ENCODE measurements at regions not wholly inside any gene's neighbourhood (a gene's known extent, or its start where the extent isn't known, plus 50 kb on each side); places are given as distances from the start of the nearest gene placed in this dataset.
"Not testable (repeated sequence)": the region's sequence is repeated elsewhere in the genome, so short reads cannot be mapped to it uniquely, and the experiment has no call there.

DNA sequence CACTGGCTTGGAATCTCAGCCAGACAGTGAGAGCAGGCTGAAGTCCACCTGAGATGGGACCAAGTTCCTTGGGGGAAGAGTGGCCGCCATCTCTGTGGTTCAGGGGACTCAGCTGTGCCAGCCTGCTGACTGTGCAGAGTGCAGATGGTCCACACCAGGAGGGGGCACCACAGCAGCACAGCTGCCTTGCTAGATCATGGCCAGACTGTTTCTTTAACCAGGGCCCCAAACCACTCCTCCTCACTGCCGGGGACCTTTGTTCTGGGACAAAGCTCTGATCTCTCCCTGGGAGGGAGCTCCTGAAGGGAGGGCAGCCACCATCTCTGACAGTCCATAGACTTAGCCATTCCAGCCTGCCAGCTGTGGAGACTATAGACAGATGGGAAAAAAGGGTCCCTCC lies 2189.6 kb downstream of the PCDH7 start:
- intact Hi-C loops (cut with DNase I): no loop called here

DNA sequence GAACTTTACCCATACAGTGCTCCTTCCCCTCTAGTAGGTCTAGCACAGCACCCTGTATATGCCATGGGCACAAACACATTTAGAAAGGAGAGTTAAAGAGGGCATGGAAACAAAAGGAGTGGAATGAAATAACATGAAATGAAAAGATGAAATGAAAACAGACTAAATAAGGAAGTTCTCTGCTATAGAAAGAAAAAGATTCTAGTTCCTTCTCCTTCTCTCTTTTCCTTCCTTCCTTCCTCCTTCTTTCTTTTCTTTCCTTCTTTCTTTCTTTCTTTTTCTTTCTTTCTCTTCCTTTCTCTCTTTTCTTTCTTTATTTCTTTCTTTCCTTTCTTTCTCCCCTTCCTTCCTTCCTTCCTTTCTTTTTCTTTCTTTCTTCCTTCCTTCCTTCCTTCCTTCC lies 2197.4 kb downstream of the PCDH7 start:
- no peak for DNase-seq
- intact Hi-C loops (cut with DNase I): no loop called here

More for the DNA sequence above, 2189.6 kb downstream of the PCDH7 start:
- no peak for DNase-seq

DNA sequence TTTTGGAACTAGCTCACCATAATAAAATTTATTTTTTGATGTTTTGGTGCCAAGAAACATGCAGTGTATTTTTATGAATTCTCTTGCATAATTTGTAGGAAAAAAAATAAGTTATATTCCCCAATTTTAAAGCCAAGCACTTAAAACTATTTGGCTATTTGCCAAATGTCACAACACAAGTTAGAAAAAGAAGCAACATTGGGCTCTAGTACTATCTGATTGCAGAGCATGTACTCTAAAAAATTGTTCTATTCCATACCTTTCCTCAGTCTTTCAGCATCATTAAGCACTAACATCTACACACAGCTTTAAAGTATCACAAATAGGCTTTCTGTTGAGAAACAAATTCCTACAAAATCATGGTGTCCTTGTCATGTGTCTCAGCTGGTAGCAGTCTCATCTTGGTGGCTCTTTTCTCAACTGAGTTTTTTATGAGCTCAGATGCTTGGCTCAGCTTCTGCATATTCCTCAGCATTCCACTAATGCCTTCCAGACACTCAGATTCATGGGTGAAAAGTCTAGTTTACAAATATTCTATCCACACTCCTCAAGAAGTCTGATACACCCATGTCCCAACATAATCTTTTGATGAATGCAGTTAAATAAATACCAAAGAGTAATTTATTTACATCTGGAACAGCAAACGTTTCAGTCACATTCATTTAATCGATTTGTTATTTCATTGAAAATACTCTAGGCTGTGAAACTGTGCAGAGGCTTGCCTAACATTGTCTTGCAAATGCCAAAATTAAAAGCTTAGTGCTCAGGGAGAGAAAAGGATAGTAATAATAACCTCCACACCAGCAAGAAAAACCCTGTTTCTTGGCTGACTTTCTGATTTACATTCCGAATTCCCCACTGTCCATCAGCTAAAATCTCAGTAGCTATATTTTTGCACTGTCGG lies 2209.9 kb downstream of the PCDH7 start:
- no peak for DNase-seq
- intact Hi-C loops (cut with DNase I): no loop called here

DNA sequence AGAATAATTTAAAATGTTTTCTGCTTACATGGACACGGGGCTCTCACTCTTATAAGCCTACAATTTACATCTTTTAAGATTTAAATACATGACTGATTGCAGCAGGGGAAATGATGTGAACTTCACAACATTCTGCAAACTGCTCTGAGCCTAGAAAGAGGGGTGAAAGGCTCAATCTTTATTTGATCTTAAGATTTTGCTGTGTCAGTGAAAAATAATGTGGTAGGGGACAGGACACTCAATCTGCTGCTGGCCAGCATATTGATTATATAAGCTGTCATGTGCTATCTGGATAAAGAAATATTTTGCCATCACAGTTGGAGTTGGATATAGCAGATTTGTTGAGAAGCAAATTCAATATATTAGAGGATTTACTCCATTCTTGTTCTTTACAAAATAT lies 2210.5 kb downstream of the PCDH7 start:
- intact Hi-C loops (cut with DNase I): no loop called here
- DNase-seq: no peak

DNA sequence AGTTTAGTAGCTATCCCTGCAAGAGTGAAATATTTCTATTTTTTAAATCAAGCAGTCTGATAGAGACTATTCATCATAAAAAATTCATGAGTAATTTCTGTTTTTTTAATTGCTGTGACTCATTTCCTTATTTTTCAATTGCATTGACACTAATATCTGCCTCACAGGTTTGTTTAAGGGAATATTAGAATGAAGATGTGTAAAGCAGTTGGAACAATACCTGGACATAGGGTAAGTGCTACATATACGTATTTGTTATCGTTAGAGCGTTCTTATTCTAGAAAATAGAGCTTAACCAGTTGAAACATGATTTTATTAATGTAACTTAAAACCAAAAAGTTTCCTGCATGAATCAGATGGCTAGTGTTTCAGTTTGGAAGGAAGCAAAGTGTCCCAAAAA lies 2211.3 kb downstream of the PCDH7 start:
- intact Hi-C loops (cut with DNase I): no loop called here
- DNase-seq: no peak

DNA sequence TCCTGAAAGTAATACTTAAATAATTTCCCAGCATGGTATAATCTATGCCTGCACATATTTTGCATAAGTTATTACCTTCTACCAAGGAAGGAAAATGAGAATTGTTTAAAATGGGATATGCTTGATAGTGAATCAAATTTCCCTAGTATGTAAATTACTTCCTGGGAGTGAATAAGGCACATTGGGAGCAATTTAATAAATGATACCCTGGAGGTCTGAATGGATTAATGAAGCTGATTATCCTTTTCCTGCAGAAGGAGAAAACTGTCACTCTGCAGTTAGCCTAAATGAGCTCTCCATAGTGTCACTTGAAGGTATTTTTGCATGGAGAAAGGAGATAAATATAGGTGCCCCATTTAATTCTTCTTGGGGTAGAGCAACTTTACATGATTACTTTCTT lies 2212.0 kb downstream of the PCDH7 start:
- no peak for DNase-seq
- intact Hi-C loops (cut with DNase I): no loop called here

DNA sequence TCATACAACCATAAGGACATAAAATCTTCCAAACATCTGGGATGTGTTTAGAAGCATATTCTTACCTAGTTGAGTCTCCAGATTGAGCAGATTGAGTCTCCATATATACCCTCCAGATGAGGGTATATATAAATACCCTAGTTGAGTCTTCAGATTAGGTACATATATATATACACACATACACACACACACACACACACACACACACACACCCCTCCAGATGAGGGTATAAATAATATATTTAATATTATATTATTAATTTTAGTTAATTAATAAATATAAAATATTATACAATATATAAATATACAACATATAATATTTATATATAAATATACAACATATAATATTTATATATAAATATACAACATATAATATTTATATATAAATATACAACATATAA lies 2219.1 kb downstream of the PCDH7 start:
- intact Hi-C loops (cut with DNase I); DNase-seq: not testable (repeated sequence)

DNA sequence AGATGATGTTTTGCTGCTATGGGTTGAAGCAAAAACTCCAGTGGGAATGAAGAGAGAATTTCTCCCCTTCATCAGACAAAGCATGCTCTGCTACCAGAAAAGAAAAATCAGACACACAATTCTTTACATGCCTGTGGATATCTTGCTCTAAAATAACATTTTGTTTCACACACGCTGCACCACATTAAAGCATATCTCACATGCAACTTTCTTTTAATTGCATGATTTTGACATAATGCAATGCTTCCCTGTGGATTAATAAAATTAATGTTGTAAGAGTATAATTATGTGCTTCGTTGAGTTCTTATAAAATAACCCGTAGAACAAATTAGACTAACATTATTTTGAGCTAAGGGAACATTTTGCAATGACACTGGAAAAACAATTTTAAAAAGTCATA lies 2230.7 kb downstream of the PCDH7 start:
- no peak for DNase-seq
- intact Hi-C loops (cut with DNase I): no loop called here

DNA sequence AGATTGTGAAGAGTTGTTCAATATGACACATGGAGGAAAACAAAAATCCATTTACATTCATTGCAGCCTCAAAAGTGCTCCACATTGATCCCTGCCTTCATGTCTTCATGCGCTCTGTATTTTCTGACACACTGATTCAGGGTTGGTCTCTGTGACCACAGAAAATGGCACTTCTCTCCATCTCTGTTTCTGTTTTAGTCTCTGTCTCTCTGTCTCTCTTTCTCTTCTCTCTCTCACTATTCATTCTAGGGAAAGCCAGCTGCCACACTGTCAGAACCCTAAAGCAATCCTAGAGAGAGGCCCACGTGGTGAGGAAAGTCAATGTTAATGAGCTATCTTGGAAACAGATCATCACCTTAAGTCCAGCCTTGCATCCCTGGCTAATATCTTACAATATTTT lies 2238.4 kb downstream of the PCDH7 start:
- intact Hi-C loops (cut with DNase I): no loop called here
- no peak for DNase-seq

DNA sequence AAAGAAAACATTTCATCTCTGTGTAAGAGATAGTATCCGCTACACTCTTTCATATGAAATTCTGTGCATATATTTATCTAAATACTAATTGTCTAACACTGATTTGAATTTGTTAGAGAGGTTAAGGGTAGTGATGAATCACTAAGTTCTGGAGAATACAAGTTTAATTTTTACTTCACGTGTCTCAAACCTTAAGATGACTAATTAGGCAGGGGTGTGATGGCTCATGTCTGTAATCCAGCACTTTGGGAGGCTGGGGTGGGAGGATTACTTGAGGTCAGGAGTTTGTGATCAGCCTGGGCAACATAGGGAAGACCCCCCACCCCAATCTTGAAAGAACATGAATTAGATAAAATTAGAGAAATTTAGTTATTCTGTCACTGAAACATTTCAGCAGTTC lies 2241.9 kb downstream of the PCDH7 start:
- intact Hi-C loops (cut with DNase I): no loop called here
- no peak for DNase-seq

DNA sequence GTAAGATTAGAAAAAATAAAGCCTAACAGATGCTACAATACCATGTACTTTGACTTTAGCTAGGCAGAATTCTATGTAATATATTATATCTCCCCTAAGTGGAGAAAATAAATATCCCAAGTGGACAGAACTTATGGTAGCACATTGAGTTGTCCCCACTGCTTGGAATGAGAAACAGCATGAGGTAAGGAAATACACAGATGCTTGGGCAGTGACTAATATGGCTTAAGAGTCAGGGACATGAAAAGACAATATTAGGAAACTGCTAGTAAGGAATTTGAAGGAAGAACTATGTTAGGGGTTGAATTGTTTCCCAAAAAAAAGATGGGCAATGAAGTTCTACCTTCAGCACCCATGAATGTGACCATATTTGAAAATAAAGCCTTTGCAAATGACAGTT lies 2265.1 kb downstream of the PCDH7 start:
- no peak for DNase-seq
- intact Hi-C loops (cut with DNase I): no loop called here

DNA sequence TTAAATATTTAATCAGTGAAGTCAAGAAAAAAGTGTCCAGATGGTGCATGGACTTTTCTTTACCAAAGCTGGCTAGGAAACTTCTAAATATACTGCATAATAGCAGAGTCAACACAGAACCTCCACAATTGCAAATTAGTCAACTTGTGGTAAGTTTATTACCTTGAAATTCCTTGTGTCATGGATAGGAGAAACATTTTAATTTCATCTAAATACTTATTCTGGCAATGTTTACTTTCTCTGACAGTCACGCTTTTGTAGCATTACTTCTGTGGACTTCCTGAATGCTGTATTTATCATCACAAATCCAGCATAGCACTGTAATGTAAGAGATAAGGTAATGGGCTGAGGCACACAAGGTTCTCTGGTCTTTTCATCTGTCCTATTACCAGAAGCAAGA lies 2266.1 kb downstream of the PCDH7 start:
- DNase-seq: no peak
- intact Hi-C loops (cut with DNase I): no loop called here

DNA sequence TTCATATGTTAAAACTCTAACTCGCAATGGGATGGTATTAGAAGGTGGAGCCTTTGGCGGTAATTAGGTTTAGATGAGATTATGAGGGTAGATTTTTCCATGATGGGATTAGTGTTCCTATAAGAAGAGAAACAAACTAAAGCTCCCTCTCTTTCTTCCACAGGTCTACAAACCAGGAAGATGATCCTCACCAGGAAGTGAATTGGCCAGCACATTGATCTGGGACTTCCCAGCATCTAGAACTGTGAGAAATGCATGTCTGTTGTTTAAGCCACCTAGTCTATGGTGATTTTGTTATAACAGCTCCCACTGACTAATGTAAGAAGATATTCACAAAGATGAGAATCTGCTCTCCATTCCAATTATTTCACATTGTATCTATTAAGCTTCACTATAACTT lies 2266.9 kb downstream of the PCDH7 start:
- intact Hi-C loops (cut with DNase I): no loop called here
- DNase-seq: no peak

DNA sequence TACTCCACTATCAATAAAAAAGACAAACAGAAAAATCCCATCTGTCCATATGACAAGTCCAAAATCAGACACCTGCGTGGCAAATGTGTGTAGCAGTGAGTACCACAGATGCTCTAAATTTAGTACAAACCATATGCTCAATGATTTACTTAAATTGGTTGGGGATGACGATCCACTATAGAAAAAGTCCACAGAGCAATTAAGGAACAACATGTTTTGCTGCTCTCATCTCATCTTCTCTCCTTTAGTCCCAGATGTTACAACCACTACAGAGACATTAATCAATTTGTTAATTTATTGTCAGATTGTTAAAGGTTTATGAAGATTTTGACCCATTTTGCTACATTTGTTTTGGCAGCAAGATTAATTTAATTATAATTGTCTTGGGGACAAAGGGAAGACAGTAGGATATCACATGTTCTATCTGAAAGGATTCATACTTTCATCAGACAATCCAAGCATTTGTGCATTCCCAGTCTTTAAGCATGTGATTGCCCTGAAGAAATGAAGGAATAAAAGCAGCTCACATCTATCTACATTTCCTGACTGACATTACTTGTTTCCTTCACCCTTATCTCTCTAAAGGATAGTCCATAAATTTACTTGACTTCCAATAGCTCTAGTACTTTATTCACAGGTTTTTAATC lies 2268.1 kb downstream of the PCDH7 start:
- DNase-seq: no peak
- intact Hi-C loops (cut with DNase I): no loop called here

DNA sequence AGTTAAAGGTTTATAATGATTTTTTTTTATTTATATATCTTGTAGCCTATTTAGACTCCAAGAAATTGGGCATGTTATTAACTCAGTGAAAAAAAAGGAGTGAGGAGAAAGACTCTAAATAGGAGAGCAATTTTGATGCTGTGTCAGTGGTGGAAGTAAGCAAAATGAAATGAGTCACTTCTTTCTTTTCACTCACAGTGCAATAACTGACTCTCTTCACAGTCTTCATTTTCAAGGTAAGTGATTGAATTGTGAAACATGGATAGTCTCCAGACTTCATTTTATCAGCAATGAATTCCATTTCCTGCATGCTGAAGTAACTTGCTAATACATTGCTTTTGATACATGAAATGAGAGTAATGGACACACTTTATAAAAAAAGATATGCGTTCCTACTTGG lies 2271.5 kb downstream of the PCDH7 start:
- intact Hi-C loops (cut with DNase I): no loop called here
- DNase-seq: no peak

DNA sequence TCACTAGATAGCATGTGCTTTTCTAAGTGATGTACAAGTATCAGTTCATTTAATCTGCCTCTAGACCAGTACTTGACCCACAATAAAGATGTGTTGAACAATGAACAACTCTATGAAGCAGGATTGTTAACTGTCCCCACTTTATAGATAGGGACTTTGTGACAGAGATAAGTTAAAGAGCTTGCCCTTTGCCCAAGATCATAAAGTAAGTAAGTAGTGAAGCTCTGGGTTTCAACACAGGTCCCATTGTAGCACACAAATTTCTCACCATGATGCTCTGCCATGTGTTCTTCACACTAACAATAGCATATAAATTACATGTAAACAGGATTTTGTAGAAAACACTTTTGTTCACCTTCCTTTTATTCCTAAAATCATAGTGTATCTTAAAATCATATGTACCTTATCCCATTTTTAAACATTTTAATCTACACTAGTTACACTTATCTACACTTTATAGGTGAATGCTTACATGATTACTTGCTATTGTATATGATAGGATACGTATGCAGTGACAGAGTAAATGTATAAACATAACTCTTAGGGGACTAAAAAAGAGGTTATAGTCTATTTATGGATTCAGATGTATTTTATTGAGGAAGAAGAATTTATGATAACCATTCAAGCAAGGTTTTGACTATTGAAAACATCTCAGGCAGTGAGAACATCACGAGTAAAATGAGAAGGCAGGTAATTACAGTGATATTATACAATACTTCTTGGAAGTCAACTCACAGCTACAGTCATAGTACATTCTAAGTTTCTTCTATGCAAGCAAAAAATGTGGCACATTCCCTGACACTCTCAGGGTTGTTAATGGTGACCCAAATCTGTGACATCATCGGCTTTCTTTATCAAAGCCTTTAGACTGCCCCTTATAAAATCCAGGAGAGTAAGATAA lies 2275.1 kb downstream of the PCDH7 start:
- intact Hi-C loops (cut with DNase I): no loop called here
- DNase-seq: no peak

DNA sequence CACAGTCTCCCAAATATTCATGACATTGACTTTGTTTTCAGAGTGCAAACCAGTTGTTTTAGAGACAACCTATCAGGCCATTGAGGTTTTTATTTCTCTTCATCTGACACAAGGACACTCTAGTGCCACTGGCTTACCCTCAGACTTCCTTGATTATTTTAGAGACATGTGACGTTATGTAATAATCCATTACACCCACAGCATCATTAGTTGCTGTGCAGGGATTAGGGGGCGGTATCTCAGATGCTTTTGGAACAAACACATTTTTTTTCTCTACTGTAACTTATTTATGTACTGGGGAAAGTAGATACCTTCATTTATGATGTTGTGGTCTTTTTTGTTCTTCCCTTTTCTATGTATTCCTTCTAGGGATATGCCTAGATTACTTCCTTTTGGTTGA lies 2293.1 kb downstream of the PCDH7 start:
- intact Hi-C loops (cut with DNase I): no loop called here
- DNase-seq: peak in 2 of 42 donors; percentile 3 to 7

DNA sequence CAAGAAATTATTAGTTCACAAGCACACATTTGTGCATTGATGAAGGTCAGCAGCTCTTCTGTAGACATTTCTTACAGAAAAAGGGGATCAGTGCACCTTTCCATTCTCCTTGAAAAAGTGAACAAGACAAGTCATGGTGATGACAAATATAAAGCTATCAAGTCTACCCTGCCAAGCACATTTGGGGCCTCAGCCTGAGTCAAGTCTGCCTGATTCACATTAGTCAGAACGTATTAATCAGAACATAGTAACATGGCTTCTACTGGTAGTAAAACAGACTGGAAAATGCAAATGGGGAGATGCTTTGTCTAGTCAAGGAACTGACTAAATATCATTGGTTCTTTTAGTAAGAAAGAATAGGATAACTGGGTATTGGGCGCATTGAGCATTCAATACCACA lies 2305.1 kb downstream of the PCDH7 start:
- intact Hi-C loops (cut with DNase I): no loop called here
- no peak for DNase-seq

DNA sequence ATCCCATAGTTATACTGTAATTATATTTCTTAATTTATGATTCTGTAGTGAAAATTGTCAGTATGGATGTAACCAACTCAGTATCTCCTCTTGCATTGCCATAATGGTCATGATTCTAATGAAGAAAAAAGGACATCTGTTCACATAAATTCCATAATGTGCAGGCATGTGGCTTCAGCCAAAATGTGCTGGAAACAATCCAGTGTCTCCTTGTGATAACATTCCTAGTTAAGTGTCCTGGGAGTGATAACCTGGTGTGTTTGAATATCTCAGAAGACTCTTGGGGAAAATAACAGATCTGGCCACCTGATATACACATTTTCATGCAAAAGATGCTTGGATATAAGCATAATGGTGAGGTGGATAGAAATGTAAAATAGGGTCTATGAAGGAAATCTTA lies 2309.8 kb downstream of the PCDH7 start:
- DNase-seq: no peak
- intact Hi-C loops (cut with DNase I): no loop called here

DNA sequence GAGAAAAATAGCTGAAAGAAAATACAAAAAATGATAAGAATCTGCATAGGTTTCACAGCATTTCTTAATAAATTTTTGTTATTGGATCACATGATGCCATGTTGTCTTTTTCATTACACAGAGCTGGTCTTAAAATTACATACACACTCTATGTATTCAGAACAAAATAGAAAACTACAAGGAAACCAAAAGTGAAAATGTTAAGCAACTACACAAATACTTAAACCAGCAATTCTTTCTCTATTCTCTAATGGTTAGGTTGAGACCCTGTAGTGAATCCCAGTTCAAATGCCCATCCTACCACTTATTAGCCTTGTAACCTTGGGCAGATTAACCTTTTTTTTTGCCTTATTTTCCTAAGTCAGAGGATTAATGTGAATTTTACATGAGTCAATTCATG lies 2311.2 kb downstream of the PCDH7 start:
- intact Hi-C loops (cut with DNase I): no loop called here
- DNase-seq: no peak
